Muscle of arm (tissue), 1 donor: ENCODE measurements at regions not wholly inside any gene's neighbourhood (a gene's known extent, or its start where the extent isn't known, plus 50 kb on each side); places are given as distances from the start of the nearest gene placed in this dataset.

ENCODE experiments used
- DNase-seq: peaks from one replicate; pipeline ENCODE4 v3.0.0-alpha.2; 2013

DNA sequence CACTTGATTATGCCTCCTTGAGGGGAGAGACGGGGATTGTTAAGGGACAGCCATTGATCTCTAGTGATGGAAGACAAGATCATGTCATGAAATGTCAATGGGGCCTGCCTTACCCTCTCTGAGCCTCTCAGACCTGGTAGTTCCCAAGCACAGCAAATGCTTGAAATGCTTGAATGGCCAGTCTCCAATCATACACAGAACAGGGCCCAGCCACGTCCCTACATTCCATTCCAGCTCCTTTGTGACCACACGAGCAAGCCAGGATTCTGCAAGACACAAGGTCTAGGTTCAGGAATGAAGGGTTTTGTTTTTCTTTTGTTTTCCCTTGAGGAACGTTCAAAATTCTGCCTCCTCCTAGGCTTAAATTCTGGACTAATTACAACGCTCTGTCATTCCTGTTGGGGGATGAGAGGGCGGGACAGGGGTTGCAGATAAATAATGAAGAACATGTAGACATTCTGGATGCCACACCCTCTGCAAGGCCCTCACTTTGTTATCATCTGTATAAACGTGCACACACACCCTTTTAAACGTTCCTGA, 98.1 kb upstream of the YPEL5 start:
- DNase-seq = no peak

DNA sequence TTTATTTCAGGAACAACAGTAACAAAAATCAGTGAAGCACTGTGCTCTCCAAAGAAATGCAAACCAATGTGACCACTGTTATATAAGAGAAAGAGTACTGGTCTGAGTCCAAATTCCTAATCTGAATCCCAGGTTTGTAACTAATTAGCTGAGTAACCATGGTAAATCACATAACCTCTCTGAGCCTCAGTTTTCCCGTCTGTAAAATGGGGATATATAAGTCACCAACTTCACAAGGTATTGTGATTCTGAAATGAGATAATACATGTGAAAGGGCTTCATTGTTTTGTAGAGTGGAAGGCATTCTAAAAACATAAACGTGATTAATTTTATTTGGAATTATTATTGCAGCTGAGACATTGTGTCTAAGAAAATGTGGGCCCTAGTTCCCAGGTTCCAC, 91.3 kb upstream of the YPEL5 start:
- DNase-seq = no peak

DNA sequence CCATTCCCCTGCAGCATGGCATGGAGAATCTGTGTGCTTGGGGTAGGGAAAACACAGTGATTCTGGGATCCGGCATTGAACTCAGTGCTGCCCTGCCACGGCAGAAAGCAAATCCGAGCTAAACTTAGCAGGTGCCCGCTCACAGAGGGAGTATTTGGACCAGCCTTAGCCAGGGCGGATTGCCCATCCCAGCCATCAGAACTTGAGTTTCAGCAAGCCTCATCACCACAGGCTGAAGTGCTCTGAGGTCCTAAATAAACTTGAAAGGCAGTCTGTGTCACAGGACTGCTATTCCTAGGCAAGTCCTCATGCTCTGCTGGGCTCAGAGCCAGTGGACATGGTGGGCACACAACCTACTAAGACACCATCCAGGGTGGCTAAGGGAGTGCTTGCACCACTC, 86.2 kb upstream of the YPEL5 start:
- DNase-seq = no peak

DNA sequence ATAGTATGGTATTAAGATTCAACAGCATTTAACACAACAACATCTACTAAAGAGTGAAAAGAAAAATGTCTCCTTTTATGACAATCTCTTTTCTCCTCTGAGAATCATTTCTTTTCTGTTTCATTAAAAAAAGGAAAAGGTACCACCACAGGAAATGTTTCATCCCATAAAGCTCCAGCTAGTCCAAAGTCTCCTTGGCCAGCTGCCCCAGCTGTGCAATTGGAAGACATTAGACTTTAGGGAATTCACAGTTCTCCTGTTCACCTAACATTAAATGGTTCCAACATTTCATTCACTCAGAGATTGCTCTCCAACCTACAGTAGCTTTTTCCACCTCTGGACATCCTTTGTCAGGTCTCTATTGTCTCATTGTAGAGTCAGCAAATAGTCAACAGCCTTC, 78.7 kb upstream of the YPEL5 start:
- no peak for DNase-seq

DNA sequence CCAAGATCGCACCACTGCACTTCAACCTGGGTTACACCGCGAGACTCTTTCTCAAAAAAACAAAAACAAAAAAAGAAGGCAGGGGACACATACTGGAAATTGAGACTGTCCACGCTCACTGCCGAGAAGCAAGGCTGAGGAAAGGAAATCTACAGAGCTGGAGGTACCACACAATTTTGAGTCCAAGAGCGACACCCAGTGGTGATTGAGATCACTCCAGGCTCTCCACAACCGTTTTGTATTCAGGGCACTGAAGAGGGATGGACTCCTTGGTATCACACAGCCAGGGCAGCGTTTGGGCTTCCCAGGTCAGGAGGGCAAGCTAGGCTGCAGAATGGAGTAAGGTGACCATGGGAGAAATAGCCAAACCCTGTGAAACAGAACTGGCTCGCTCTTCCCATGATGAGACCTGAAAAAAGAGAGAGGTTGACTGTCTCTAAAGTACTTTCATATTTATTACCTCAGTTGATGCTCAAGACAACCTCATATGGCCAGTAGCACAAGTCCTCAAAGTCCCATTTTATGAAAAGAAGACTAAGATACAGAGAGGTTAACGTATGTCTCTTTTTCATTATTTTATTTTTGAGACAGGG, 74.5 kb upstream of the YPEL5 start:
- peak; percentile 61 for DNase-seq

DNA sequence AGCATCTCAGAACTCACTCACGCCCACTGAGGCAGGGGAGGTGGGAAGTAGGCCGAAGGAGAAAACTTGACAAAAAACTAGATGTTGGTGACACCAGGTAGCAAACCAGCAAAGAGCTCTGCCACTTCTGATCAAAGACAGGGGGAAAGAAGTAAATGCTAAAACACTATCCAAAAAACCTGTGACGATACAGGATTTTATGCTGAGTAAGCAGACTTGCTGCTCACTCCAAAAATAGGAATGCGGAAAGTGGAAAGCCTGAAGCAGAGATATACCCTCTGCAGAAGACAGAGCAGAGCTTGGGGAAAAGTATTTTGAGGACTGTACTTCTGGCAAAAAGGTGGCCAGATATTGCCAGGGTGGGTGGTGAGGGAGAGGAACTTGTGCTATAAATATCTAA, 73.3 kb upstream of the YPEL5 start:
- DNase-seq = no peak

DNA sequence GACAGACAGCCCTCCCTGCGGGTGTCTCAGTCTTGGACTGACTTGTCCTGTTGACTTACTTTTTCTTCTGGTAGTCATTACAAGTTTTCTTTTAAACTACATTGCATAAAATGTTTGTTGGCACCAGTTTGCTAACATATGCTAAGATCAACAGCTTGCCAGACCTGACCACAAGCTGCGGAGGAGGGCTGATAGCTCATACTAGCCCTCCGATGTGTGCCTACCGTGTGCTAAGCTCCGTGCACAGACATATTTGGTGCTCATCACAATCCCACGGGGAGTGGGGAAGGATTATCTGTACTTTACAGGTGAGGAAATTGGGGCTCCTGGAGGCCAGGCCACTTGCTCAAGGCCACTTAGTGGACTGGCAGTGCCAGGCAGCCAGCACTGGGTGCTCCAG, 72.8 kb upstream of the YPEL5 start:
- no peak for DNase-seq

DNA sequence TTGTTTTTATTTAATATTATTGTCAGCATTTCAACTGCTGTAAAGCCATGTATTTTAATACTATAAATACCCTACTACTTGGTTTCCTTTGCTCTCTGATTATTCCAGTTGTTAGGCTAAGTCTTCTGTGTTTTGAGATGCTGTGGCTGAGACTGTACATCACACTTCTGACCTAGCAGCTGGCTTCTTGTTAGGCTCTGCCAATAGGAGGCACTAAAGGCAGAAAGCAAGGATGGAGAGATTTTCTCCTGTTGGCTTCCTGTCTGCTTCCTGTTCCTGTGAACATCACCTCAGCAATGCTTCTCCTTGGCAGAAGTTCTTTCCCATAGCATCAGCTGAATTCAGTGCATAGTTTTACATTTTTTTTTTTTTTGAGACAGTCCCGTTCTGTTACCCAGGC, 68.3 kb upstream of the YPEL5 start:
- DNase-seq = no peak

DNA sequence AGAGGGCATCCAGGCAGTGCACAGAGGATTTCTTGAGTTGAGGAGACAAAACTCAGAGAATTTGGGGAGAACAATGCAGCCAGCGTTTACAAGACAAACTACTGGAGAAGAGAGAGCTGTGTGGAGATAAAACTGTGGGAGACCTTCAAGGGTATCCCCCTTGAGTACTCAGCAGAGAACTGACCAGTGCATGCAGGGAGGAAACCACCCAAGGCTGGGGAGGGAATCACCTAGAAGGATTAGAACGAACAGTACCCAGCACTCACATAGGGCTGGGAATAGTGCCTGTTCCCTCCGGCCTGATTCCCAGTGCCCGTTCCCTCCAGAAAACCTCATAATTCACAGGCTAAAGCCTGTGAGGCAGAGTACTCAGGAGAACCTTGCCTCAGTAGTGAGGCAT, 61.9 kb upstream of the YPEL5 start:
- DNase-seq = no peak

DNA sequence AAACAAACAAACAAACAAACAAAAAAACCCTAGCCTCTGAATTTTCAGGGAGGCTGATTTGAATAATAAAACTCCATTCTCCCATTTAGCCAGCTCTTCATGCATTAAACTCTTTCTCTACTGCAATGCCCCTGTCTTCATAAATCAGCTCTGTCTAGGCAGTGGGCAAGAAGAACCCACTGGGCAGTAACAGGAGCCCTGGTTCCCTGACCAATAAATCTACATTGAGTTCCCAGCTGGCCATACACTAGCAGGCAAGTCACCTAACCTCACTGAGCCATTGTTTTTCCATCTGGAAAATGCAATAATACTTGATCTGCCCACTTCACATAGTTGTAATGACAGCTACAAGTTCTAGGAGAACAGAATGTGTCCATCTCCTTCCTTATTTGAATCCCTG, 57.6 kb upstream of the YPEL5 start:
- no peak for DNase-seq

DNA sequence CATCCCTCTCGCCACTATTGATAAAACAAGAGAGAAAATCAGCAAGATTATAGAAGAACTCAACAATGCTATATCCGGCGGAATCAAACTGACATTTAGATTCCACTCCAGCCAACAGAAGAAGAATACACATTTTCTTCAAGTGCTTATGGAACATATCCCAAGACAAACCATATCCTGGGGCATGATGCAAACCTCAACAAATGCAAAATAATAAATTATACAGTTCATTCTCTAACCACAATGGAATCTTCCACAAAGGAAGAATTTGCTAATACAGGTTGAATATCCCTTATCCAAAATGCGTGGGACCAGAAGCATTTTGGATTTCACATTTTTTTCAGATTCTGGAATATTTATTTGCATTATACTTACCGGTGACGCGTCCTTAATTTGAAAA, 51.4 kb upstream of the YPEL5 start:
- DNase-seq = no peak

DNA sequence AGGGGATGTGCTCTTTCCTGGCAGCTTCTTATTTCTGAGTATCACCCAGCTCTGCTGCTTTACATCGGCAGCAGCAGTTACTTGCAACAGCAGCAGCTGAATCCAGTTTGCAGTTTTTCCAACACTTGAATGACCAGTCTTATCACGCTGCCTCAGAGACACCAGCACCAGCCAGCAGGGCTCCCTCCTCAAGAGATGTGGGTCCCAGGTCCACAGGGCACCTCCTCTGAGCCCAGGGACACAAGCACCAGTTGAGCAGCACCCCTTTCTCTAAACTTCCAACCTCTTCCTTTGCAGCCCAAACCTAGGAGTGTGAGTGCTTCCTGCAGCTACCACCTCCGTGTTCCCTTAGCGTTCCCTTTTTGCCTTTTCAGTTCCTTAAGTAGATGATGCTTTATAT, 50.4 kb upstream of the YPEL5 start:
- DNase-seq = no peak
